SK-N-SH (cell line): ENCODE measurements at regions not wholly inside any gene's neighbourhood (a gene's known extent, or its start where the extent isn't known, plus 50 kb on each side); places are given as distances from the start of the nearest gene placed in this dataset.

Source experiments
- CTCF ChIA-PET: fragments of 300-600, 350-600 bp; formaldehyde crosslinking; extraction: SDS; loops from one replicate; lab custom pipeline; 2021; lab: Yijun Ruan, JAX
- POLR2A ChIA-PET: fragments of 350-600 bp; sonication (Branson Sonifier 250); formaldehyde crosslinking; extraction: SDS; loops from one replicate; lab custom pipeline; 2020; ENCODE audit warnings: antibody characterized with exemption, inconsistent platforms; lab: Yijun Ruan, JAX
- DNase-seq: peaks from one replicate; pipeline ENCODE4 v3.0.0; 2012
- H2AFZ ChIP-seq: fragments of 200-600 bp; sonication (generic); 2 replicates; pipeline ENCODE4 v1.8.1; 2016; ENCODE audit warnings: antibody characterized with exemption, mild to moderate bottlenecking, low read depth
- H3F3A ChIP-seq: fragments of 200-600 bp; sonication (generic); replicated peaks from 2 replicates; pipeline ENCODE3; 2016; ENCODE audit warnings: antibody characterized with exemption, mild to moderate bottlenecking; ENCODE audit not compliant: insufficient read depth
- H3K27ac ChIP-seq, 2 experiments: fragments of 200-500 bp in 1 of 2; fragments of 200-600 bp in 1 of 2; sonication (Bioruptor generic) in 1 of 2; sonication (generic), shearing (Covaris generic) in 1 of 2; 2 replicates each; pipeline versions ENCODE4 v1.5.1 to v1.6.1; 2014 to 2016; ENCODE audit warnings: low read depth in 2 of 2, inconsistent platforms in 1 of 2, low read length in 1 of 2, mild to moderate bottlenecking in 1 of 2, mixed read lengths in 1 of 2
- H3K27me3 ChIP-seq: fragments of 200-600 bp; sonication (generic), shearing (Covaris generic); 2 replicates; pipeline ENCODE4 v1.6.1; 2016; ENCODE audit warnings: mixed run types; ENCODE audit not compliant: insufficient read depth
- H3K36me3 ChIP-seq, 2 experiments: fragments of 200-500 bp in 1 of 2; fragments of 200-600 bp in 1 of 2; sonication (Bioruptor generic) in 1 of 2; sonication (generic) in 1 of 2; replicated peaks in 1 of 2; 2 replicates each; pipeline versions ENCODE3 to v1.5.1; 2014 to 2016; ENCODE audit warnings: low read length in 1 of 2, mild to moderate bottlenecking in 1 of 2; ENCODE audit not compliant: insufficient read depth in 2 of 2, control insufficient read depth in 1 of 2
- H3K4me1 ChIP-seq, 2 experiments: fragments of 200-500 bp in 1 of 2; fragments of 200-600 bp in 1 of 2; sonication (Bioruptor generic) in 1 of 2; sonication (generic), shearing (Covaris generic) in 1 of 2; 2 replicates each; pipeline versions ENCODE4 v1.5.1 to v1.6.1; 2014 to 2016; ENCODE audit warnings: low read depth in 1 of 2, low read length in 1 of 2, mixed run types in 1 of 2; ENCODE audit not compliant: insufficient read depth in 2 of 2, control insufficient read depth in 1 of 2
- H3K4me2 ChIP-seq: fragments of 200-600 bp; sonication (generic), shearing (Covaris generic); 2 replicates; pipeline ENCODE4 v1.6.1; 2017; ENCODE audit warnings: mixed run types
- H3K4me3 ChIP-seq, 2 experiments: fragments of 200-500 bp in 1 of 2; fragments of 200-600 bp in 1 of 2; sonication (Bioruptor generic) in 1 of 2; sonication (generic), shearing (Covaris generic) in 1 of 2; 2 replicates each; pipeline versions ENCODE4 v1.5.1 to v1.8.1; 2014 to 2016; ENCODE audit warnings: low read depth in 2 of 2, inconsistent platforms in 1 of 2, low read length in 1 of 2, mild to moderate bottlenecking in 1 of 2, mixed read lengths in 1 of 2, moderate library complexity in 1 of 2
- H3K79me2 ChIP-seq: fragments of 200-600 bp; sonication (generic); 2 replicates; pipeline ENCODE4 v1.8.1; 2017; ENCODE audit warnings: mild to moderate bottlenecking; ENCODE audit not compliant: insufficient read depth
- H3K9ac ChIP-seq: fragments of 200-600 bp; sonication (generic); 2 replicates; pipeline ENCODE4 v1.6.1; 2017; ENCODE audit warnings: mixed run types
- H3K9me2 ChIP-seq: fragments of 200-600 bp; sonication (generic); 2 replicates; pipeline ENCODE4 v1.6.1; 2017; ENCODE audit warnings: mixed run types
- H3K9me3 ChIP-seq: fragments of 200-600 bp; sonication (generic); 2 replicates; pipeline ENCODE4 v1.6.1; 2017; ENCODE audit warnings: mixed run types, mild to moderate bottlenecking, moderate library complexity
- H4K20me1 ChIP-seq: fragments of 200-600 bp; sonication (generic); 2 replicates; pipeline ENCODE4 v1.6.1; 2017; ENCODE audit warnings: mild to moderate bottlenecking, mixed run types; ENCODE audit not compliant: insufficient read depth
- EP300 ChIP-seq, 2 experiments: IDR thresholded peaks; 2 replicates each; pipeline versions ENCODE4 v1.4.0 to v1.6.1; 2012; ENCODE audit warnings: borderline replicate concordance in 1 of 2, low read depth in 1 of 2, low read length in 1 of 2
- FOXM1 ChIP-seq: IDR thresholded peaks from 2 replicates; pipeline ENCODE4 v1.4.0; 2012; ENCODE audit warnings: low read depth, mild to moderate bottlenecking
- GATA2 ChIP-seq: sonication (generic); formaldehyde crosslinking; IDR thresholded peaks from 2 replicates; pipeline ENCODE4 v1.5.0; 2020; ENCODE audit warnings: mild to moderate bottlenecking, missing genetic modification reagents
- IRF3 ChIP-seq: fragments of 150-350 bp; IDR thresholded peaks from 2 replicates; pipeline ENCODE4 v1.6.1; 2016; ENCODE audit warnings: mild to moderate bottlenecking, low read depth, low read length
- JUND ChIP-seq: IDR thresholded peaks from 2 replicates; pipeline ENCODE4 v1.4.0; 2012
- NFIC ChIP-seq: IDR thresholded peaks from 2 replicates; pipeline ENCODE4 v1.4.0; 2012; ENCODE audit warnings: borderline replicate concordance
- POLR2AphosphoS5 ChIP-seq: IDR thresholded peaks from 2 replicates; pipeline ENCODE4 v1.6.1; 2012; ENCODE audit warnings: low read depth, low read length
- RAD21 ChIP-seq: IDR thresholded peaks from 2 replicates; pipeline ENCODE4 v1.6.1; 2012; ENCODE audit warnings: mild to moderate bottlenecking, low read length
- SIN3A ChIP-seq: IDR thresholded peaks from 2 replicates; pipeline ENCODE4 v1.6.1; 2012; ENCODE audit warnings: low read depth, mild to moderate bottlenecking, low read length, moderate library complexity, borderline replicate concordance
- SMC3 ChIP-seq: IDR thresholded peaks from 2 replicates; pipeline ENCODE4 v1.6.1; 2012; ENCODE audit warnings: low read depth, low read length, improper control_type of control experiment
- TAF1 ChIP-seq: IDR thresholded peaks from 2 replicates; pipeline ENCODE4 v1.6.1; 2012; ENCODE audit warnings: low read depth, mild to moderate bottlenecking, low read length, moderate library complexity, borderline replicate concordance
- TCF12 ChIP-seq: IDR thresholded peaks from 2 replicates; pipeline ENCODE4 v1.4.0; 2012
- USF2 ChIP-seq: fragments of 150-350 bp; IDR thresholded peaks from 2 replicates; pipeline ENCODE4 v1.6.1; 2017; ENCODE audit warnings: antibody characterized with exemption, low read length, low read depth, borderline replicate concordance
- YY1 ChIP-seq: IDR thresholded peaks from 2 replicates; pipeline ENCODE4 v1.4.0; 2012; ENCODE audit warnings: low read depth, mild to moderate bottlenecking
- WGBS: methylation state at CpG from one replicate; pipeline ENCODE4 v1.1.6; 2017; ENCODE audit warnings: low lambda C conversion rate; 5-methylcytosine and 5-hydroxymethylcytosine counted together

GRCh38 chr4:131388277-131388676 is 1760.8 kb upstream of the PCDH10 start:
- Histone ChIP-seq H3K36me3 (no peaks in the 10 kb centered on the region), H3K4me3 (no peak overlapping the region), H3K27ac (no peak overlapping the region), H3K27me3 (no peaks in the 10 kb centered on the region), H3K79me2 (no peaks in the 10 kb centered on the region), H3K9me3 (no peaks in the 10 kb centered on the region), H3F3A (no peaks in the 10 kb centered on the region), H2AFZ (no peak overlapping the region), H3K4me1 (no peaks in the 10 kb centered on the region), H3K9me2 (no peaks in the 10 kb centered on the region), H3K9ac (no peak overlapping the region), H4K20me1 (no peaks in the 10 kb centered on the region), H3K4me2 (no peak overlapping the region)
- ChIA-PET CTCF (no interaction called here), POLR2A (no interaction called here)
- DNase-seq: no peak
- TF ChIP-seq GATA2 (no peak), SMC3 (no peak), POLR2AphosphoS5 (no peak), YY1 (no peak)
- WGBS: 0% methylated on average over 2 of the region's 2 CpGs

GRCh38 chr4:131408102-131408501 is 1741.0 kb upstream of the PCDH10 start:
- Histone ChIP-seq H2AFZ (no peak overlapping the region), H3K4me2 (peak overlapping the region; percentile 11; the same call in 1 of the 2 replicates), H3K9me3 (no peaks in the 10 kb centered on the region; the same call in 1 of the 2 replicates), H3K4me3 (peak overlapping the region in 1 of 2 experiments; percentile 32; a peak in 2 of 4 replicates), H3K36me3 (no peaks in the 10 kb centered on the region), H3K27me3 (no peaks in the 10 kb centered on the region), H3K4me1 (no peaks in the 10 kb centered on the region), H3K9me2 (no peaks in the 10 kb centered on the region), H3K27ac (no peak overlapping the region), H3K79me2 (no peaks in the 10 kb centered on the region), H3K9ac (no peak overlapping the region), H4K20me1 (no peaks in the 10 kb centered on the region), H3F3A (no peaks in the 10 kb centered on the region)
- WGBS: 3% methylated on average over 8 of the region's 8 CpGs
- CTCF ChIA-PET: no interaction called here
- POLR2A ChIA-PET: no interaction called here
- TF ChIP-seq JUND (no peak), TCF12 (no peak), TAF1 (no peak), RAD21 (no peak), USF2 (no peak), GATA2 (no peak), IRF3 (no peak), SIN3A (no peak), NFIC (no peak), EP300 (IDR thresholded peaks at IDR 0.05; ENCODE audit: borderline replicate concordance in 1 of 2, low read depth in 1 of 2, low read length in 1 of 2) (no peak), FOXM1 (no peak)
- no peak for DNase-seq
